Chondrocyte (in vitro differentiated cells): ENCODE measurements at regions not wholly inside any gene's neighbourhood (a gene's known extent, or its start where the extent isn't known, plus 50 kb on each side); places are given as distances from the start of the nearest gene placed in this dataset.

Source experiments
- DNase-seq: peaks from one replicate; pipeline ENCODE4 v3.0.0; 2021; ENCODE audit warnings: mixed read lengths, low spot score
- H3K27ac Mint-ChIP-seq: one replicate; pipeline ENCODE4 v1.8.0; 2021; ENCODE audit warnings: mild to moderate bottlenecking, moderate library complexity, mixed read lengths; ENCODE audit not compliant: unreplicated experiment
- H3K27me3 Mint-ChIP-seq: 2 replicates; pipeline ENCODE4 v1.8.0; 2021; ENCODE audit warnings: low read depth, mixed read lengths
- H3K36me3 Mint-ChIP-seq: 2 replicates; pipeline ENCODE4 v1.8.0; 2021; ENCODE audit warnings: low read depth, mixed read lengths
- H3K4me1 Mint-ChIP-seq: 2 replicates; pipeline ENCODE4 v1.8.0; 2021; ENCODE audit warnings: low read depth, mild to moderate bottlenecking, mixed read lengths
- H3K4me3 Mint-ChIP-seq: one replicate; pipeline ENCODE4 v1.8.0; 2021; ENCODE audit warnings: mild to moderate bottlenecking, moderate library complexity, mixed read lengths; ENCODE audit not compliant: unreplicated experiment
- H3K9me3 Mint-ChIP-seq: 2 replicates; pipeline ENCODE4 v1.8.0; 2021; ENCODE audit warnings: low read depth, mixed read lengths
- TF ChIP-seq, protein P1 (sequence below): fragments of 200-600 bp; sonication (generic); IDR thresholded peaks from 2 replicates; pipeline ENCODE4 v1.5.0; 2021; ENCODE audit warnings: antibody characterized with exemption, mild to moderate bottlenecking, moderate library complexity

DNA sequence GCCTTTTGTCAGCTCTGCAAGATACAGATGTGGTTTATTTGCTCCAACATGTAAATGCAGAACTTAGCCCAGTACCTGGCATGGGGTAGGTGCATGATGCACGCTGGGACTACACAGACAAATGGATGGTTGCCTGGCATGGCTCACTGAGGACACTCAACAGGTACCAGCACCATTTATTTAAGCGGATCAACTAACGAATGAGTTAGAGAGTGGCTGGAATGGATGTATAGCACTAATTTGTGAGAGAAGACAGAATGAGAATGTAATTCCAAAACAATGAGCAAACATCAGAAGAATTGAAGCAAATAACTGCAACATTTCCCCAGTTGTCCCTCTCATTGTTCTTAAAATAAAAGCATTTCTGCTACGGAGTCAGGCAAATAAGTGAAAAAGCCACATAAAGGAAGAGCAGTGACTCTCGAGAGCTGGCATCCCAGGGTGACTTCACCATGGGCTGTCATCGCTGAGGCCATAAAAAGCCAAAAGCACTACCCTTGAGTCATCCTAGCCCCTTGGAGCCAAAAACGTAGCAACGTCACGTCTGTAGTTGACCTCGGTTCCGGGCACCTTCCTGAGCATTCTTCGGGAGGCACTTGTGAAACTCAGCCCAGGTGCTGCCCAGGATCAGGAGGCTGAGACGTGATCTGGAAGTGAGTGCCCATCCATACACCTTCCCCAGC, 290.3 kb downstream of the NSG2 start:
- DNase-seq, result no peak
- H3K27me3 Mint-ChIP-seq, result peaks cover 5% of the 10 kb centered on the region
- H3K9me3 Mint-ChIP-seq, result no peaks in the 10 kb centered on the region
- H3K36me3 Mint-ChIP-seq, result no peaks in the 10 kb centered on the region
- peaks cover 13% of the 10 kb centered on the region for H3K4me1 Mint-ChIP-seq
- TF ChIP-seq, protein P1, sequence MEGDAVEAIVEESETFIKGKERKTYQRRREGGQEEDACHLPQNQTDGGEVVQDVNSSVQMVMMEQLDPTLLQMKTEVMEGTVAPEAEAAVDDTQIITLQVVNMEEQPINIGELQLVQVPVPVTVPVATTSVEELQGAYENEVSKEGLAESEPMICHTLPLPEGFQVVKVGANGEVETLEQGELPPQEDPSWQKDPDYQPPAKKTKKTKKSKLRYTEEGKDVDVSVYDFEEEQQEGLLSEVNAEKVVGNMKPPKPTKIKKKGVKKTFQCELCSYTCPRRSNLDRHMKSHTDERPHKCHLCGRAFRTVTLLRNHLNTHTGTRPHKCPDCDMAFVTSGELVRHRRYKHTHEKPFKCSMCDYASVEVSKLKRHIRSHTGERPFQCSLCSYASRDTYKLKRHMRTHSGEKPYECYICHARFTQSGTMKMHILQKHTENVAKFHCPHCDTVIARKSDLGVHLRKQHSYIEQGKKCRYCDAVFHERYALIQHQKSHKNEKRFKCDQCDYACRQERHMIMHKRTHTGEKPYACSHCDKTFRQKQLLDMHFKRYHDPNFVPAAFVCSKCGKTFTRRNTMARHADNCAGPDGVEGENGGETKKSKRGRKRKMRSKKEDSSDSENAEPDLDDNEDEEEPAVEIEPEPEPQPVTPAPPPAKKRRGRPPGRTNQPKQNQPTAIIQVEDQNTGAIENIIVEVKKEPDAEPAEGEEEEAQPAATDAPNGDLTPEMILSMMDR, result no peak
- no peak overlapping the region for H3K27ac Mint-ChIP-seq
- H3K4me3 Mint-ChIP-seq, result no peak overlapping the region

DNA sequence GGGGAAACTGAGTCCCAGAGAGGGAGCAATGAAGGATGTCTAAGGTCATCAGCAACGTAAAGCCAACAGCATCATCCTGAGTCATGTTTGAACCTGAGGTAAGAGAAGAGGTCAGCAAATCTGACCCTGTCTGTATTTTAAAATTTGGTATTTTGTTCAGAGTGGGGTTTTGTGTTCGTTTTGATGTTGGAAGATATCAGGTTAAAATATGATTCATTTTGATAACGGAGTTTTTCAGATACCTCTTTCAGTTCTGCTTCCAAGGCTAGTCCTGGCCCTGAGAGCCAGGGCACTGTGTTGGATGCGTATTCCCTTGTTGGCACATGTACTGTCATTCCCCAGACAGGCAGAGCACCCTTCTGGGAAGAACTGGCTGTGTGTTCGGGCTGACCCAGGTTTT, 291.0 kb downstream of the NSG2 start:
- peaks cover 13% of the 10 kb centered on the region for H3K4me1 Mint-ChIP-seq
- no peaks in the 10 kb centered on the region for H3K9me3 Mint-ChIP-seq
- H3K27ac Mint-ChIP-seq, result no peak overlapping the region
- TF ChIP-seq, protein P1, result no peak
- H3K4me3 Mint-ChIP-seq, result no peak overlapping the region
- no peaks in the 10 kb centered on the region for H3K36me3 Mint-ChIP-seq
- H3K27me3 Mint-ChIP-seq, result peaks cover 5% of the 10 kb centered on the region
- no peak for DNase-seq

DNA sequence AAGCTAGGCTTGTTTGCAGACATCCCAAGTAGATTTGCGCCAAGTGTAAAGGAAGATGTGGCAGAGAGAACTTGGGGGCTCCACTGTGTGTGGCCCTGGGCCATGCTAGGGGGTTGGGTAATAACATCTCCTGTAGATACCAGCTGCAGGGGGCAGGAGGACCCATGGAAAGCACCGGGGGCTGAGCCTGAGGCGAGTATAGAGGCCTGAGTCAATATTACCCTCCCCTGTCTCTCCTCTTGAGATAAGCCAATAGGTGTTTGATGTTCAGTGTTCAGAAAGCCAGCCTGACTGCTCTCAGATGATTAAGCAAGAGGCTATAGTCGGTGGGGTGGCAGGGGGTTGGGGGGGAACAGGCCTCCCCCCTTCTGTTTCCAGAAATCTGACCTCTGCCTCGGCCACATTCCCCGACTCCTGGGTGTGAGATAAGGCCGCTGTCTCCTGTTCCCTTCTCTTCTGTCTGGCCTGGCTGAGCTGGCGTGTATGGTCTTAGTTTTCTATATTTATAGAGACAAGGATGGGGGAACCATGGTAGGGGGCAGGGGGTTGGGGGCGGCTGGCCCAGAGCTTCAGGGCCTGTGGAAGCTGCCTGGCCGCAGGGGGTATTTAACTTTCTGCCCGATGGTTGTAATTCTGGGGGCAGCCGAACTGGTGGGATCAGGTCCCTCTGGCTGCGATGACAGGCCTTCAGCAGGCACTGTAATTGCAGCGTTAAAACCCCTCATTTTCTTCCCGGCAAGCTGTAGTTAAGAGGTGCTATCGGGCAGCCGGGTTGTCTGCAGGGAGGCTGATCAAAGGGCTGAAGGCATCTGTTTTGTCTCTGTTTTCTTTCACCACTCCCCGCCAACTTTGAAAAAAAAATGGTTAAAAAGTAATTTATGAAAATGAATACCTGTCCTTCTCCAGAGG, 292.0 kb downstream of the NSG2 start:
- H3K36me3 Mint-ChIP-seq, result no peaks in the 10 kb centered on the region
- DNase-seq, result no peak
- peaks cover 13% of the 10 kb centered on the region for H3K4me1 Mint-ChIP-seq
- H3K9me3 Mint-ChIP-seq, result no peaks in the 10 kb centered on the region
- H3K4me3 Mint-ChIP-seq, result no peak overlapping the region
- peaks cover 5% of the 10 kb centered on the region for H3K27me3 Mint-ChIP-seq
- TF ChIP-seq, protein P1, result no peak
- H3K27ac Mint-ChIP-seq, result no peak overlapping the region

DNA sequence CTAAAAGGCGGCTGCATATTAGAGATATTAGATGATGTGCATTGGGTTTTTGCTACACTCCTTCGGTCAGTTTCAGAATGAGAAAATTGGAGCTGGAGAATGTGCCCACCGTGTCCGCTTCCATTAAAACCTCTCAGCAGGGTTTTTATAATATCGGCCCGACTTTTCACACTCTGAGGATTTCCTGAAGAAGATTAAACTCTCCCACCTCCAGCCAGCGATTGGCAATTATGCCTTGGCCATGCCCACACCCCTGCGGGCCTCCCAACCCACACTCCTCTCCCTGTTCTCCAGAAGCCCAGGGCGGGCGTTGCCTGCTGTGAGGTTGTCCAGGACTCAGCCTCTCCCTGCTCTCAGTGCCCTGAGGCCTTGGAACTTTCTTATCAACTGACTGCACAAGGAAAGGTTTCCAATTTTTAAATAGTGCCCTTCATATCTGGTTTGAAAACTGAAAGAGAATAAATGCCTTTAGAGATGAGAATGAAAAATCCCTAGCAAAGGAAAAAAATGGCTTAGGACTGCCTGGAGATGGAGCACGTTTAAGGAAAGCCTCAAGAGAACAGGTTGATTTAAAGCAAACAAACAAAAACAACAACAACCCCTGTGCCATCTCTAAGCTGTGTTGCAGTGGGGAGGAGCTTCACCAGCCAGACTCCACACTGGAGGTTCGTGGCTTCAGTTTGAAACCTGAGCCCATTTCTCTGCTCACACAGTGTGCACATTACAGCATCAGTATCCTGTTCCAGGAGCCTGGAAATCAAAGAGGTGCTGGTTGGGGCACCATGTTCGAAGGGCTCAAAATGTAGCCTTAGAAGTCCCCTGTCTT, 292.9 kb downstream of the NSG2 start:
- no peaks in the 10 kb centered on the region for H3K36me3 Mint-ChIP-seq
- DNase-seq, result no peak
- H3K4me3 Mint-ChIP-seq, result no peak overlapping the region
- TF ChIP-seq, protein P1, result no peak
- no peak overlapping the region for H3K27ac Mint-ChIP-seq
- H3K4me1 Mint-ChIP-seq, result peaks cover 13% of the 10 kb centered on the region
- H3K27me3 Mint-ChIP-seq, result peaks cover 4% of the 10 kb centered on the region
- H3K9me3 Mint-ChIP-seq, result no peaks in the 10 kb centered on the region

DNA sequence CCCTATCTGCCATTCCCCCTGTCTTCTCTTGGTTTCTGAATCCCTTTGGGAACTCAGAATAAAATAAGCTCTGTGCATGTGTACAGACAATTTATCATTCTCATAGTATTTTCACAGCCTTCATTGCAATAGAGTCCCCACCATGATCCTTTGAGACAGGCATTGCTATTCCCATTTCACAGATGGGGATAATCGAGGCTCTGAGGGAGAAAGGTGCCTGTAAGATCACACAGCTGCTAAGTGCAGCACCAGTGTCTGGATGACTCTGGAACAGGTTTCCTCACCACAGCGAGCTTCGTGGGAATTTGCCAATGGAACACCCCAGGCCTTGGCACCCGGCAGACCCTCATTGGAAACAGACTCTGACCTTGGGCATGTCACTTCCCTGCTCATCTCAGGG, 293.6 kb downstream of the NSG2 start:
- H3K27ac Mint-ChIP-seq, result no peak overlapping the region
- no peak for DNase-seq
- no peaks in the 10 kb centered on the region for H3K9me3 Mint-ChIP-seq
- H3K27me3 Mint-ChIP-seq, result peaks cover 4% of the 10 kb centered on the region
- TF ChIP-seq, protein P1, result no peak
- H3K4me1 Mint-ChIP-seq, result peaks cover 13% of the 10 kb centered on the region
- no peaks in the 10 kb centered on the region for H3K36me3 Mint-ChIP-seq
- H3K4me3 Mint-ChIP-seq, result no peak overlapping the region
